ENCODE measurements at regions not wholly inside any gene's neighbourhood (a gene's known extent, or its start where the extent isn't known, plus 50 kb on each side); places are given as distances from the start of the nearest gene placed in this dataset.
"Not testable (repeated sequence)": the region's sequence is repeated elsewhere in the genome, so short reads cannot be mapped to it uniquely, and the experiment has no call there.

GRCh38 chr17:30708241-30709078 is 116.0 kb downstream of the CRLF3 start (continued):
- not testable (repeated sequence) for TF ChIP-seq SOX13, SOX6 (IDR thresholded peaks at IDR 0.05)
- TF ChIP-seq SOX13 (CRISPR knock-in tag; conservative IDR thresholded peaks at IDR 0.05 in 1 of 2, IDR thresholded peaks at IDR 0.05 in 1 of 2) (0 out of 4 replicates have a peak, but pooled peaks of 1 of the 2 experiments have one; percentile 11), ZNF317 (CRISPR knock-in tag; IDR thresholded peaks at IDR 0.05) (0 out of 2 replicates have a peak, but pooled peaks have one; percentile 4), ZBTB7B (CRISPR knock-in tag; IDR thresholded peaks at IDR 0.05) (peak; percentile 46), ZNF329 (CRISPR knock-in tag; IDR thresholded peaks at IDR 0.05; ENCODE audit: low read depth) (0 out of 2 replicates have a peak, but pooled peaks have one; percentile 29), HDAC1 (CRISPR knock-in tag; IDR thresholded peaks at IDR 0.05) (peak; percentile 57), IKZF5 (CRISPR knock-in tag; IDR thresholded peaks at IDR 0.05) (0 out of 2 replicates have a peak, but pooled peaks have one; percentile 26), ZNF430 (CRISPR knock-in tag; IDR thresholded peaks at IDR 0.05) (peak; percentile 54; the same call in 1 of the 2 replicates), ZSCAN25 (CRISPR knock-in tag; IDR thresholded peaks at IDR 0.05) (peak; percentile 88), ZFP91 (CRISPR knock-in tag; IDR thresholded peaks at IDR 0.05; ENCODE audit: borderline replicate concordance) (peak; percentile 60; the same call in 1 of the 2 replicates), MYPOP (CRISPR knock-in tag; IDR thresholded peaks at IDR 0.05) (0 out of 2 replicates have a peak, but pooled peaks have one; percentile 54), SP2 (CRISPR knock-in tag; IDR thresholded peaks at IDR 0.05) (0 out of 2 replicates have a peak, but pooled peaks have one; percentile 17), ZFX (CRISPR knock-in tag; IDR thresholded peaks at IDR 0.05; ENCODE audit: low read depth) (peak; percentile 69), SOX6 (CRISPR knock-in tag; IDR thresholded peaks at IDR 0.05) (0 out of 2 replicates have a peak, but pooled peaks have one; percentile 36), ZNF431 (CRISPR knock-in tag; IDR thresholded peaks at IDR 0.05; ENCODE audit: borderline replicate concordance, low read depth) (peak; percentile 31; the same call in 1 of the 2 replicates), TBX2 (CRISPR knock-in tag; IDR thresholded peaks at IDR 0.05; ENCODE audit: borderline replicate concordance) (peak; percentile 24; the same call in 1 of the 2 replicates), ZNF629 (CRISPR knock-in tag; conservative IDR thresholded peaks at IDR 0.05) (0 out of 2 replicates have a peak, but pooled peaks have one; percentile 7), MXI1 (IDR thresholded peaks at IDR 0.05; ENCODE audit: borderline replicate concordance, low read depth, low read length) (peak; percentile 10; the same call in 1 of the 3 replicates), SRSF1 (optimal IDR thresholded peaks at IDR 0.05; ENCODE audit: low read depth, low read length) (peak; percentile 26), HNF1B (CRISPR knock-in tag; IDR thresholded peaks at IDR 0.05) (peak; percentile 47; the same call in 1 of the 2 replicates), ZNF777 (CRISPR knock-in tag; IDR thresholded peaks at IDR 0.05) (peak; percentile 78; the same call in 1 of the 2 replicates)
